ENCODE measurements at regions not wholly inside any gene's neighbourhood (a gene's known extent, or its start where the extent isn't known, plus 50 kb on each side); places are given as distances from the start of the nearest gene placed in this dataset.

- DNase-seq, result no peak
- Histone ChIP-seq H3K9me3 (replicated peaks) (peaks cover 10% of the 10 kb centered on the region), H3K27me3 (ENCODE audit: low read depth) (no peaks in the 10 kb centered on the region), H3K4me1 (no peaks in the 10 kb centered on the region), H3K36me3 (no peaks in the 10 kb centered on the region), H3K27ac (replicated peaks) (no peak overlapping the region), H3K4me3 (no peak overlapping the region)
- no peak for TF ChIP-seq CTCF (IDR thresholded peaks at IDR 0.05; ENCODE audit: borderline replicate concordance)
- intact Hi-C loops (cut with micrococcal nuclease), result no loop called here
Observed at GRCh38 chrX:125503769-125504168, 184.1 kb downstream of the TEX13C start.

- intact Hi-C loops (cut with micrococcal nuclease), result no loop called here
- Histone ChIP-seq H3K36me3 (no peaks in the 10 kb centered on the region), H3K9me3 (replicated peaks) (peaks cover 10% of the 10 kb centered on the region), H3K27me3 (ENCODE audit: low read depth) (no peaks in the 10 kb centered on the region), H3K27ac (replicated peaks) (no peak overlapping the region), H3K4me3 (no peak overlapping the region), H3K4me1 (no peaks in the 10 kb centered on the region)
- no peak for TF ChIP-seq CTCF (IDR thresholded peaks at IDR 0.05; ENCODE audit: borderline replicate concordance)
- DNase-seq, result no peak
Observed at GRCh38 chrX:125505207-125505606, 185.5 kb downstream of the TEX13C start.

GRCh38 chrX:125507119-125507518, 187.4 kb downstream of the TEX13C start:
- H3K9me3 ChIP-seq (replicated peaks), result peaks cover 10% of the 10 kb centered on the region
- no peaks in the 10 kb centered on the region for H3K36me3 ChIP-seq
- intact Hi-C loops (cut with micrococcal nuclease), result no loop called here
- no peaks in the 10 kb centered on the region for H3K27me3 ChIP-seq (ENCODE audit: low read depth)
- no peak for DNase-seq
- no peak overlapping the region for H3K4me3 ChIP-seq
- no peak for TF ChIP-seq CTCF (IDR thresholded peaks at IDR 0.05; ENCODE audit: borderline replicate concordance)
- no peaks in the 10 kb centered on the region for H3K4me1 ChIP-seq
- no peak overlapping the region for H3K27ac ChIP-seq (replicated peaks)

GRCh38 chrX:125520029-125520428, 200.4 kb downstream of the TEX13C start:
- TF ChIP-seq CTCF (IDR thresholded peaks at IDR 0.05; ENCODE audit: borderline replicate concordance), result no peak
- no peak for DNase-seq
- intact Hi-C loops (cut with micrococcal nuclease), result no loop called here
- no peaks in the 10 kb centered on the region for H3K27me3 ChIP-seq (ENCODE audit: low read depth)
- no peak overlapping the region for H3K4me3 ChIP-seq
- no peaks in the 10 kb centered on the region for H3K36me3 ChIP-seq
- no peaks in the 10 kb centered on the region for H3K9me3 ChIP-seq (replicated peaks)
- no peak overlapping the region for H3K27ac ChIP-seq (replicated peaks)
- no peaks in the 10 kb centered on the region for H3K4me1 ChIP-seq

GRCh38 chrX:125522752-125523151, 203.1 kb downstream of the TEX13C start:
- TF ChIP-seq CTCF (IDR thresholded peaks at IDR 0.05; ENCODE audit: borderline replicate concordance), result no peak
- Histone ChIP-seq H3K9me3 (replicated peaks) (peaks cover 6% of the 10 kb centered on the region), H3K4me3 (no peak overlapping the region), H3K27me3 (ENCODE audit: low read depth) (no peaks in the 10 kb centered on the region), H3K4me1 (no peaks in the 10 kb centered on the region), H3K36me3 (no peaks in the 10 kb centered on the region), H3K27ac (replicated peaks) (no peak overlapping the region)
- intact Hi-C loops (cut with micrococcal nuclease), result no loop called here
- DNase-seq, result no peak
